ENCODE measurements at regions not wholly inside any gene's neighbourhood (a gene's known extent, or its start where the extent isn't known, plus 50 kb on each side); places are given as distances from the start of the nearest gene placed in this dataset.

GRCh38 chr6:77551135-77551534, 87.8 kb upstream of the HTR1B start:
- TF ChIP-seq EZH2 (IDR thresholded peaks at IDR 0.05) (no peak), CTCF (IDR thresholded peaks at IDR 0.05 in 2 of 3, conservative IDR thresholded peaks at IDR 0.05 in 1 of 3; ENCODE audit: borderline replicate concordance in 1 of 3, insufficient read depth in 1 of 3, low read depth in 2 of 3, low read length in 2 of 3) (no peak), POLR2A (IDR thresholded peaks at IDR 0.05; ENCODE audit: borderline replicate concordance, extremely low read depth, insufficient read depth, insufficient read length) (no peak), EZH2phosphoT487 (IDR thresholded peaks at IDR 0.05; ENCODE audit: borderline replicate concordance) (no peak), POLR2AphosphoS5 (IDR thresholded peaks at IDR 0.05; ENCODE audit: low read depth, low read length) (no peak), RAD21 (IDR thresholded peaks at IDR 0.05; ENCODE audit: low read depth) (no peak), REST (IDR thresholded peaks at IDR 0.05; ENCODE audit: low read depth) (no peak), MAX (IDR thresholded peaks at IDR 0.05) (no peak), CBX3 (IDR thresholded peaks at IDR 0.05; ENCODE audit: low read depth) (no peak), ZNF274 (IDR thresholded peaks at IDR 0.05; ENCODE audit: low read depth, low read length) (no peak), SIN3A (IDR thresholded peaks at IDR 0.05; ENCODE audit: low read depth) (no peak)

Measured in HCT116 (cell line).